NCI-H2171 (cell line): ENCODE measurements at regions not wholly inside any gene's neighbourhood (a gene's known extent, or its start where the extent isn't known, plus 50 kb on each side); places are given as distances from the start of the nearest gene placed in this dataset.

Source experiments
- DNase-seq: peaks from one replicate; lab custom pipeline; 2025; lab: John Stamatoyannopoulos, UW

DNA sequence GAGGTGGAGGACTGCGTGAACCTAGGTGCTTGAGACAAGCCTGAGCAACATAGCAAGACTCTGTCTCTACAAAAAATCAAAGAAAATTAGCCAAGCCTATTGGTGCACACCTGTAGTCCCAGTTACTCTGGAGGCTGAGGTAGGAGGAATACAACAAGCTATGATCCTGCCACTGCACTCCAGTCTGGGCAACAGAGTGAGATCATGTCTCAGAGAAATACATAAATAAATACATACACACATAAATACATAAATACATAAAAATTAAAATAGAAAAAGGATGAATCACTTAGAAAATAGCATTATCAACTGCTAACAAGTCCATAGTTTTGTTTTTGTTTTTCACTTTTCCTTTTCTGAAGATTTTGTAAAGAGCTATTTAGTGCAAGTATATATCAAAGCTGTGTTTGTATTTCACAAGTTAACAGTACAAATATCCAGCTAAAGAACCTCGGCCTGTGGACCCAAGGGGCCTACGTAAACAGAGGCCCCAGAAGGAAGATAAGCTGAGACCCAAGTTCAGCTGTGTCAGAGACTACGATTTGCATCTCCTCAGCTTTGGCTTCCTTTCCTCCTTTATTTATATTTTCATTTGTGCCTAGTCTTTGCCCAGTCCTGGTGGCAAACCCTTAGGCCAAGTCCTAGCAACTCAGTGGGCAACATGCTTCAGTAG is 67.1 kb upstream of the ROBO2 start:
- DNase-seq = no peak

DNA sequence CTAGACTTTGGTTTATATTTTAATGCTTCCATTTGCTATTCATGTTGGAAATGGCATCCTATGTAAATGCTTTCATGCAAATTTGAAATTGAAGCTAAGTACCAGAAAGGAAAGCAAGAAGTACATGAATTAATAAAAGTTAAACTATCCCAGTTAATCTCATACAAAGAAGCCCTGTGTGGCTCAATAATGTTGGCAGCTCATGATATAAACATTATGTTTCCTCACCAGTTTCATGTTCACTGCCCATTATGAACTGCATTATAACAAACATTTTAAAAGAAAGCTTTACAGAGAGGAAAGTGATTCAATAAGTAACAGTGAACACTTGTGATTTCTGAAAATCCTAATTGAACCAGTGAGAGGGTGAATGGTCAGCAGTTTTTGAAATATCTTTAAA is 62.9 kb upstream of the ROBO2 start:
- DNase-seq = no peak

DNA sequence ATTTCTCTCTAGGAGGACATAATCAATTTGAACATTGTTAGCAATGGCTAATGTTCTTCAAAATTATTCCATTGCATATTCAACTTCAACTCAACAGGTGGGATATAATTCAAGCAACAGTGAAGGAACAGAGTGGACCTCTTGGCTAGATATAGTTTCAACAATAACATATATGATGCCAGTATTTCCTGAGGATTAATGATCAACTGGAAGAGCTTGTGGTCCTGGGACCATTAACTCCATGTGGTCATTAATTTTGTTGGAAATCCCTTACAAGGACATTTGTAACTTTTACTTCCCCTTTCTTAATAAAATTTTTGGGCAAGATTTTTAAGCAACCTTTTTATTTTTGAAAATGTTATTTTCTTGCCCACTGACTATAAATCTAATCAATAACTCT is 54.3 kb upstream of the ROBO2 start:
- DNase-seq = no peak

DNA sequence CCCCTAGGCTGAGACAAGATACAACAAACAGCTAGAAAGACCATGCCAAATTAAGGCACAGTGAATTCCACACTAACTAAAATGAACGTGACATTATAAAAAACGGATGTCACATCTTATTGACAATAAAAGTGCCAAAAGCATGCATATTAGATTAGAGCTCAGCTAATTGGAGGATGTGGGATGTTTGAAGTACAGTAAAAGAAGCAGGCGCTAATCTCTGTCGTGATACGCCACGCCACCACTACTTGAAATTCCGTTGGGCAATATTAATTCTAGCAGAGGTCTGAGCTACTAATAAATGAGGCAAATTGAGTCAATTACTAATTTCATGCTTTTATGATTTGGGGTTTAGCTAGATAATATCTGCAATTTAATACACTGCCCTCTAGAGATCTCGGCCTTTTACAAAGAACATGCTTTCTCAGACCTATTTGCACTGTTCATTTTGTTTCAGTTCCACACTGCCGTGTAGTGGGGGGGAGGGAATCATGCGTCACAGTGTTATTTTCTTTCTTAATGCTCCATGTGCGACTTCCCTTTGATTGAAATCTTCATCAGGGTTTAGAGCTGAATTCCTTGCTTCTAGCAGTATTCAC is 52.9 kb upstream of the ROBO2 start:
- DNase-seq = no peak
